ENCODE measurements at regions not wholly inside any gene's neighbourhood (a gene's known extent, or its start where the extent isn't known, plus 50 kb on each side); places are given as distances from the start of the nearest gene placed in this dataset.

DNA sequence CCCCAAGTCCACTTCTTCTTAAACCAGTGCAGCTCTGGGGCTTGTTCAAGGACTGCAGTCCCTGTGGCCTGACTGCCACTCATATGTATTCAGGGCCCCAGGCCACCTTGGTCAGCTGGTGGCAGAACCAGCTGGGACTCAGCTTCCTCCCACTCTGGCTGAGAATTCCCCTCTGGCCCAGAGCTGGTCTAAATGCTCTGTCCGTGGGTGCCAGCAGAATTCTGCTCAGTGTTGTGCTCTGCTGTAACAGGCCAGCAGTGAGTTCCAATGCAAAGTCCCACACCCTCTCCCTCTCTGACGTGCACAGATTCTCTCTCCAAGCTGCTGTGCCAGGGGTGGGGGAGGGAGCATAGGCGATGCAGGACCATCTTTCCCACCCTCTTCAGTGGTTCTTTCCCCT is 210.4 kb upstream of the RGS6 start:
- TF ChIP-seq, protein P1, sequence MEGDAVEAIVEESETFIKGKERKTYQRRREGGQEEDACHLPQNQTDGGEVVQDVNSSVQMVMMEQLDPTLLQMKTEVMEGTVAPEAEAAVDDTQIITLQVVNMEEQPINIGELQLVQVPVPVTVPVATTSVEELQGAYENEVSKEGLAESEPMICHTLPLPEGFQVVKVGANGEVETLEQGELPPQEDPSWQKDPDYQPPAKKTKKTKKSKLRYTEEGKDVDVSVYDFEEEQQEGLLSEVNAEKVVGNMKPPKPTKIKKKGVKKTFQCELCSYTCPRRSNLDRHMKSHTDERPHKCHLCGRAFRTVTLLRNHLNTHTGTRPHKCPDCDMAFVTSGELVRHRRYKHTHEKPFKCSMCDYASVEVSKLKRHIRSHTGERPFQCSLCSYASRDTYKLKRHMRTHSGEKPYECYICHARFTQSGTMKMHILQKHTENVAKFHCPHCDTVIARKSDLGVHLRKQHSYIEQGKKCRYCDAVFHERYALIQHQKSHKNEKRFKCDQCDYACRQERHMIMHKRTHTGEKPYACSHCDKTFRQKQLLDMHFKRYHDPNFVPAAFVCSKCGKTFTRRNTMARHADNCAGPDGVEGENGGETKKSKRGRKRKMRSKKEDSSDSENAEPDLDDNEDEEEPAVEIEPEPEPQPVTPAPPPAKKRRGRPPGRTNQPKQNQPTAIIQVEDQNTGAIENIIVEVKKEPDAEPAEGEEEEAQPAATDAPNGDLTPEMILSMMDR (IDR thresholded peaks at IDR 0.05): no peak
- TF ChIP-seq POLR2A (IDR thresholded peaks at IDR 0.05) (no peak), POLR2AphosphoS5 (IDR thresholded peaks at IDR 0.05) (no peak)
